ENCODE measurements at regions not wholly inside any gene's neighbourhood (a gene's known extent, or its start where the extent isn't known, plus 50 kb on each side); places are given as distances from the start of the nearest gene placed in this dataset.

- no peak overlapping the region for H3K27ac Mint-ChIP-seq
- H3K4me3 Mint-ChIP-seq, result no peak overlapping the region
- no peak for ATAC-seq (ENCODE audit: low read depth)
- H3K4me1 Mint-ChIP-seq, result no peaks in the 10 kb centered on the region
- peaks cover 6% of the 10 kb centered on the region for H3K27me3 Mint-ChIP-seq
- H3K9me3 Mint-ChIP-seq, result no peaks in the 10 kb centered on the region
- H3K36me3 Mint-ChIP-seq, result no peaks in the 10 kb centered on the region
- no peak for DNase-seq (ENCODE audit: low spot score in 2 of 2)
Measured at GRCh38 chr11:129324533-129325175, 51.0 kb upstream of the BARX2 start.

GRCh38 chr11:129323896-129324502 lies 51.6 kb upstream of the BARX2 start:
- ATAC-seq (ENCODE audit: low read depth), result no peak
- H3K36me3 Mint-ChIP-seq, result no peaks in the 10 kb centered on the region
- H3K9me3 Mint-ChIP-seq, result no peaks in the 10 kb centered on the region
- no peak overlapping the region for H3K4me3 Mint-ChIP-seq
- no peak overlapping the region for H3K27ac Mint-ChIP-seq
- H3K4me1 Mint-ChIP-seq, result no peaks in the 10 kb centered on the region
- H3K27me3 Mint-ChIP-seq, result peaks cover 6% of the 10 kb centered on the region
- no peak for DNase-seq (ENCODE audit: low spot score in 2 of 2)

GRCh38 chr11:129322941-129323340 lies 52.7 kb upstream of the BARX2 start:
- H3K27me3 Mint-ChIP-seq, result peaks cover 6% of the 10 kb centered on the region
- H3K27ac Mint-ChIP-seq, result no peak overlapping the region
- no peak for ATAC-seq (ENCODE audit: low read depth)
- H3K36me3 Mint-ChIP-seq, result no peaks in the 10 kb centered on the region
- no peak overlapping the region for H3K4me3 Mint-ChIP-seq
- H3K9me3 Mint-ChIP-seq, result no peaks in the 10 kb centered on the region
- H3K4me1 Mint-ChIP-seq, result no peaks in the 10 kb centered on the region
- DNase-seq (ENCODE audit: low spot score in 2 of 2), result no peak

- ATAC-seq (ENCODE audit: low read depth) (no peak), DNase-seq (ENCODE audit: low spot score in 2 of 2) (no peak)
- peaks cover 6% of the 10 kb centered on the region for H3K27me3 Mint-ChIP-seq
- no peak overlapping the region for H3K4me3 Mint-ChIP-seq
- H3K27ac Mint-ChIP-seq, result no peak overlapping the region
- no peaks in the 10 kb centered on the region for H3K9me3 Mint-ChIP-seq
- no peaks in the 10 kb centered on the region for H3K4me1 Mint-ChIP-seq
- no peaks in the 10 kb centered on the region for H3K36me3 Mint-ChIP-seq
Measured at GRCh38 chr11:129321076-129321475, 54.6 kb upstream of the BARX2 start.

- no peak overlapping the region for H3K4me3 Mint-ChIP-seq
- peaks cover 6% of the 10 kb centered on the region for H3K27me3 Mint-ChIP-seq
- no peaks in the 10 kb centered on the region for H3K9me3 Mint-ChIP-seq
- no peaks in the 10 kb centered on the region for H3K4me1 Mint-ChIP-seq
- H3K27ac Mint-ChIP-seq, result no peak overlapping the region
- no peak for DNase-seq (ENCODE audit: low spot score in 2 of 2)
- ATAC-seq (ENCODE audit: low read depth), result no peak
- no peaks in the 10 kb centered on the region for H3K36me3 Mint-ChIP-seq
Measured at GRCh38 chr11:129320494-129320893, 55.2 kb upstream of the BARX2 start.

- DNase-seq (ENCODE audit: low spot score in 2 of 2) (no peak), ATAC-seq (ENCODE audit: low read depth) (no peak)
- H3K4me3 Mint-ChIP-seq, result no peak overlapping the region
- no peaks in the 10 kb centered on the region for H3K9me3 Mint-ChIP-seq
- H3K4me1 Mint-ChIP-seq, result no peaks in the 10 kb centered on the region
- no peak overlapping the region for H3K27ac Mint-ChIP-seq
- H3K27me3 Mint-ChIP-seq, result peaks cover 6% of the 10 kb centered on the region
- no peaks in the 10 kb centered on the region for H3K36me3 Mint-ChIP-seq
Measured at GRCh38 chr11:129319751-129320150, 55.9 kb upstream of the BARX2 start.

GRCh38 chr11:129319201-129319600 lies 56.4 kb upstream of the BARX2 start:
- Mint-ChIP-seq H3K4me1 (peaks cover 3% of the 10 kb centered on the region), H3K27me3 (peaks cover 6% of the 10 kb centered on the region), H3K9me3 (no peaks in the 10 kb centered on the region), H3K27ac (no peak overlapping the region), H3K36me3 (no peaks in the 10 kb centered on the region), H3K4me3 (no peak overlapping the region)
- no peak for ATAC-seq (ENCODE audit: low read depth)
- no peak for DNase-seq (ENCODE audit: low spot score in 2 of 2)

GRCh38 chr11:129317571-129317970 lies 58.1 kb upstream of the BARX2 start:
- Mint-ChIP-seq H3K4me1 (peaks cover 3% of the 10 kb centered on the region), H3K27me3 (peaks cover 2% of the 10 kb centered on the region), H3K9me3 (no peaks in the 10 kb centered on the region), H3K27ac (no peak overlapping the region), H3K36me3 (no peaks in the 10 kb centered on the region), H3K4me3 (no peak overlapping the region)
- no peak for DNase-seq (ENCODE audit: low spot score in 2 of 2)
- ATAC-seq (ENCODE audit: low read depth), result no peak

- no peak overlapping the region for H3K4me3 Mint-ChIP-seq
- DNase-seq (ENCODE audit: low spot score in 2 of 2), result no peak
- no peaks in the 10 kb centered on the region for H3K9me3 Mint-ChIP-seq
- H3K27ac Mint-ChIP-seq, result no peak overlapping the region
- H3K4me1 Mint-ChIP-seq, result peaks cover 3% of the 10 kb centered on the region
- ATAC-seq (ENCODE audit: low read depth), result no peak
- no peaks in the 10 kb centered on the region for H3K36me3 Mint-ChIP-seq
- H3K27me3 Mint-ChIP-seq, result no peaks in the 10 kb centered on the region
Measured at GRCh38 chr11:129316781-129317180, 58.9 kb upstream of the BARX2 start.

GRCh38 chr11:129315781-129316579 lies 59.7 kb upstream of the BARX2 start:
- H3K4me1 Mint-ChIP-seq, result peaks cover 3% of the 10 kb centered on the region

GRCh38 chr11:129314371-129314770 lies 61.3 kb upstream of the BARX2 start:
- H3K36me3 Mint-ChIP-seq, result no peaks in the 10 kb centered on the region
- H3K4me1 Mint-ChIP-seq, result peaks cover 3% of the 10 kb centered on the region
- H3K27ac Mint-ChIP-seq, result no peak overlapping the region
- no peak for DNase-seq (ENCODE audit: low spot score in 2 of 2)
- no peak overlapping the region for H3K4me3 Mint-ChIP-seq
- peaks cover under 1% of the 10 kb centered on the region for H3K27me3 Mint-ChIP-seq
- H3K9me3 Mint-ChIP-seq, result peaks cover under 1% of the 10 kb centered on the region
- no peak for ATAC-seq (ENCODE audit: low read depth)

More at GRCh38 chr11:129315781-129316579, 59.7 kb upstream of the BARX2 start:
- H3K4me3 Mint-ChIP-seq, result no peak overlapping the region
- H3K27ac Mint-ChIP-seq, result no peak overlapping the region
- H3K9me3 Mint-ChIP-seq, result no peaks in the 10 kb centered on the region
- H3K27me3 Mint-ChIP-seq, result no peaks in the 10 kb centered on the region
- DNase-seq (ENCODE audit: low spot score in 2 of 2), result no peak
- no peak for ATAC-seq (ENCODE audit: low read depth)
- H3K36me3 Mint-ChIP-seq, result no peaks in the 10 kb centered on the region

- peaks cover 2% of the 10 kb centered on the region for H3K27me3 Mint-ChIP-seq
- H3K9me3 Mint-ChIP-seq, result peaks cover 2% of the 10 kb centered on the region
- ATAC-seq (ENCODE audit: low read depth), result no peak
- no peak overlapping the region for H3K27ac Mint-ChIP-seq
- no peaks in the 10 kb centered on the region for H3K36me3 Mint-ChIP-seq
- H3K4me3 Mint-ChIP-seq, result no peak overlapping the region
- peaks cover 3% of the 10 kb centered on the region for H3K4me1 Mint-ChIP-seq
- no peak for DNase-seq (ENCODE audit: low spot score in 2 of 2)
Measured at GRCh38 chr11:129313541-129314297, 61.9 kb upstream of the BARX2 start.

GRCh38 chr11:129312730-129313503 lies 62.7 kb upstream of the BARX2 start:
- peaks cover 6% of the 10 kb centered on the region for H3K27me3 Mint-ChIP-seq
- peaks cover 4% of the 10 kb centered on the region for H3K9me3 Mint-ChIP-seq
- DNase-seq (ENCODE audit: low spot score in 2 of 2), result no peak
- peaks cover 3% of the 10 kb centered on the region for H3K4me1 Mint-ChIP-seq
- H3K36me3 Mint-ChIP-seq, result no peaks in the 10 kb centered on the region
- no peak for ATAC-seq (ENCODE audit: low read depth)
- H3K4me3 Mint-ChIP-seq, result no peak overlapping the region
- no peak overlapping the region for H3K27ac Mint-ChIP-seq

Measured in memory B cell (primary cell).